Urothelium cell line (cell line): ENCODE measurements at regions not wholly inside any gene's neighbourhood (a gene's known extent, or its start where the extent isn't known, plus 50 kb on each side); places are given as distances from the start of the nearest gene placed in this dataset.

Experiments used
- DNase-seq: peaks from one replicate; pipeline ENCODE4 v3.0.0; 2011; ENCODE audit warnings: low spot score, mixed read lengths
- FAIRE-seq: peaks from 2 replicates; lab custom pipeline; 2011; peaks lifted over from hg19 to GRCh38; lab: Jason Lieb, UNC

GRCh38 chr12:85720308-85721033 is 115.7 kb downstream of the RASSF9 start:
- DNase-seq (no peak), FAIRE-seq (no peak)

- DNase-seq: no peak
- no peak for FAIRE-seq
These were observed 110.2 kb downstream of the RASSF9 start for GRCh38 chr12:85725991-85726390.

- DNase-seq: no peak
These were observed 102.9 kb downstream of the RASSF9 start for GRCh38 chr12:85733221-85733840.

GRCh38 chr12:85733984-85734383 is 102.2 kb downstream of the RASSF9 start:
- FAIRE-seq: no peak
- DNase-seq: no peak

More at GRCh38 chr12:85733221-85733840, 102.9 kb downstream of the RASSF9 start:
- FAIRE-seq: no peak

- FAIRE-seq: no peak
- no peak for DNase-seq
These were observed 96.0 kb downstream of the RASSF9 start for GRCh38 chr12:85740186-85740585.

- DNase-seq (no peak), FAIRE-seq (no peak)
These were observed 95.2 kb downstream of the RASSF9 start for GRCh38 chr12:85741046-85741445.

- no peak for DNase-seq
- FAIRE-seq: no peak
These were observed 88.2 kb downstream of the RASSF9 start for GRCh38 chr12:85747941-85748495.
